Uterus (tissue), 2 donors: ENCODE measurements at regions not wholly inside any gene's neighbourhood (a gene's known extent, or its start where the extent isn't known, plus 50 kb on each side); places are given as distances from the start of the nearest gene placed in this dataset.

Experiments
- POLR2A ChIP-seq, 2 donors: fragments of 450-650 bp; IDR thresholded peaks; one replicate each; pipeline ENCODE4 v1.6.1; 2016; ENCODE audit warnings: antibody characterized with exemption in 2 of 2, mild to moderate bottlenecking in 1 of 2, moderate library complexity in 1 of 2
- TF ChIP-seq, protein P1 (sequence below), 4 experiments: fragments of 200-600 bp in 2 of 4; fragments of 450-650 bp in 2 of 4; sonication (generic) in 2 of 4; IDR thresholded peaks; one replicate each; pipeline ENCODE4 v1.5.1; 2016 to 2019; ENCODE audit warnings: antibody characterized with exemption in 4 of 4, mild to moderate bottlenecking in 2 of 4, moderate library complexity in 1 of 4

DNA sequence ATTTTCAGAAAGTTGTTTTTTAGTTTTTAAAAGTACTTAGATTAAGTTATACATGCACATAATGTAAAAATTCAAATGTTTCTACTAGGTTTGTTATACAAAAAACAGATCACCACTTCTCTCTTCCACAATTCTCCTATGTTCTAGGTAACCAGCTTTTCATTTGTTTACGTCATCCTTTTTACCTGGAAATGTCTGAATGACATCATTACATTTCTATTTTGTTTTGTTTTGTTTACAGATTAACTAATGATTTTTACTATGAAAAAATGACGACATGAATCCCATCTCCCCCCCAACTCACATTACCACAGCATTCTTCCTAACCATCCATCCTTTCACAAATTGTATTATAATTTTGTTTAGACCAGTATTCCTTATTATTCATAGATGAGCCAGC is 1709.2 kb downstream of the EFNA5 start:
- TF ChIP-seq, protein P1, sequence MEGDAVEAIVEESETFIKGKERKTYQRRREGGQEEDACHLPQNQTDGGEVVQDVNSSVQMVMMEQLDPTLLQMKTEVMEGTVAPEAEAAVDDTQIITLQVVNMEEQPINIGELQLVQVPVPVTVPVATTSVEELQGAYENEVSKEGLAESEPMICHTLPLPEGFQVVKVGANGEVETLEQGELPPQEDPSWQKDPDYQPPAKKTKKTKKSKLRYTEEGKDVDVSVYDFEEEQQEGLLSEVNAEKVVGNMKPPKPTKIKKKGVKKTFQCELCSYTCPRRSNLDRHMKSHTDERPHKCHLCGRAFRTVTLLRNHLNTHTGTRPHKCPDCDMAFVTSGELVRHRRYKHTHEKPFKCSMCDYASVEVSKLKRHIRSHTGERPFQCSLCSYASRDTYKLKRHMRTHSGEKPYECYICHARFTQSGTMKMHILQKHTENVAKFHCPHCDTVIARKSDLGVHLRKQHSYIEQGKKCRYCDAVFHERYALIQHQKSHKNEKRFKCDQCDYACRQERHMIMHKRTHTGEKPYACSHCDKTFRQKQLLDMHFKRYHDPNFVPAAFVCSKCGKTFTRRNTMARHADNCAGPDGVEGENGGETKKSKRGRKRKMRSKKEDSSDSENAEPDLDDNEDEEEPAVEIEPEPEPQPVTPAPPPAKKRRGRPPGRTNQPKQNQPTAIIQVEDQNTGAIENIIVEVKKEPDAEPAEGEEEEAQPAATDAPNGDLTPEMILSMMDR (IDR thresholded peaks at IDR 0.05) = no peak
- TF ChIP-seq POLR2A (IDR thresholded peaks at IDR 0.05) = no peak
